CD1c-positive myeloid dendritic cell (primary cell): ENCODE measurements at regions not wholly inside any gene's neighbourhood (a gene's known extent, or its start where the extent isn't known, plus 50 kb on each side); places are given as distances from the start of the nearest gene placed in this dataset.
"Not testable (repeated sequence)": the region's sequence is repeated elsewhere in the genome, so short reads cannot be mapped to it uniquely, and the experiment has no call there.

ENCODE experiments used
- DNase-seq: peaks from one replicate; pipeline ENCODE4 v3.0.0-alpha.2; 2016; ENCODE audit errors: extremely low spot score

DNA sequence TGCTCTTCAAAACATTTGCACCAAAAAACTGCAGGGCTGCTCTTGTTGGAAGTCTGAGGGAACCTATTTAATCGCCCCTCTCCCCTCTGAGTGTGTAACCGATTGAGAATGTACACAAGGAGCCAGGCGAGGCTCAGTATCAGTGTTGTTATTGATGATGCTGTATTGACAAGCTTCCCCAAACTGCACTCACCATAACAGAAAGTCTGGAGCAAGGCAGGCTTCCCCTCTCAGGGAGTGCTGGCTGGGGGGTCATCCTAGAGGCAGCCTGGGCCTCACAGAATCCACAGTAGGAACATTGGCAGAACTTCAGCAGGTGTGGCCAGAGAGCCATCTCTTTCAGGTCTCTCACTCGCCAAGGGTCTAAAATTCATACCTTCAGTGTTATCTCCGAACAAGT lies 58.1 kb upstream of the TUNAR start:
- no peak for DNase-seq

DNA sequence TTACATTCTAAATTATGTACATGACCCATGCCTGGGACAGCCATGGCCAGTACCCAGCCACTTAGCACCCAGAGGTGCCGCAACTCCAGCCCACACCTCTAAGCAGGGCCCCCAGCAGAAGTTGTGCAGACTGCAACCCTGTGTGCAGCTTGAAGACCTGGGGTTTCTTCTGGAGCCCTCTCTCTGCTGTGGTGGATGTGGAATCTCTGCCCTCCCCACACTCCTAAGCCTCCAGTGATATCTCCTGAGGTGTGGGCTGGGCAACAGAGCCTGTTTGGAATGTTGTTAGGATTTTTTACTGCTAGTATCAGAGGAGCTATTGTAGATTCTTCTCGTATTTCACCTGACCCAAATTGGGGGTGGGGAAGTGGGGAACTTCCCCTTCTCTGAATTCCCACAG lies 59.4 kb upstream of the TUNAR start:
- no peak for DNase-seq

DNA sequence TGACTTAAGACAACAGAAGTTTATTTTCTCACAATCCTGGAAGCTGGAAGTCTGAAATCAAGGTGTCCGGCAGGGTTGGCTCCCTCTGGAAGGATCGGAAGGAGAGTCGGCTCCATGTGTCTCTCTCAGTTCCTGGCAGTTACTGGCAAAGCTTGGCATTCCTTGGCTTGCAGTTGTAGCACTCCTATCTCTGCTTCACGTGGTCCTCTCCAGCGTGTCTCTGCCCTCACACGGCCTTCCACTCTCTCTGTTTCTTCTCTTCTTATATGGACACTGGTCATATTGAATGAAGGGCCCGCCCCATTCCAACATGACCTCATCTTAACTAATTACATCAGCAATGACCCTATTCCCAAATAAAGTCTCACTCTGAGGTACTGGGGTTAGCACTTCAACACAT lies 60.1 kb upstream of the TUNAR start:
- DNase-seq, result no peak

DNA sequence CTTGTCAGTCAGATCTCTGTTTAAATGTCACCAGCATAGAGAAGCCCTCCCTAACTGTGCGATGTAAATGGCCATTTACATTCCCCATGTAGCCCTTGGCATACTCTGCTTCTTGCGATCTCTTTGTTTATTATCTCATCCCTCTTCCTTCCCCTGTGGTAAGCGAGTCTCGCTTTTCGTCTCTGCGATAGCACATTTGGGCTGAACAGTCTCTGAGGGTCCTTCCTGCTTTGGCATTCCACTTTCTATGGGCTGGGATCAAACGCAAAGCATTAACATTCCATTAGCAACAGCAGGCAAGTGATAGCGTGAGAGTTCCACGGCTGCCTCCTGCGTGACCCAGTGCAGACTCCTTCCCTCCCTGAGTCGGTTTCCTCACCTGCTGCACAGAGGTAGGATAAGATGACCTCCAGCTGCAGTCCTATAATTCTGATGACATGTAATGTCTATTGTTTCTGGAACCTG lies 61.4 kb upstream of the TUNAR start:
- no peak for DNase-seq

DNA sequence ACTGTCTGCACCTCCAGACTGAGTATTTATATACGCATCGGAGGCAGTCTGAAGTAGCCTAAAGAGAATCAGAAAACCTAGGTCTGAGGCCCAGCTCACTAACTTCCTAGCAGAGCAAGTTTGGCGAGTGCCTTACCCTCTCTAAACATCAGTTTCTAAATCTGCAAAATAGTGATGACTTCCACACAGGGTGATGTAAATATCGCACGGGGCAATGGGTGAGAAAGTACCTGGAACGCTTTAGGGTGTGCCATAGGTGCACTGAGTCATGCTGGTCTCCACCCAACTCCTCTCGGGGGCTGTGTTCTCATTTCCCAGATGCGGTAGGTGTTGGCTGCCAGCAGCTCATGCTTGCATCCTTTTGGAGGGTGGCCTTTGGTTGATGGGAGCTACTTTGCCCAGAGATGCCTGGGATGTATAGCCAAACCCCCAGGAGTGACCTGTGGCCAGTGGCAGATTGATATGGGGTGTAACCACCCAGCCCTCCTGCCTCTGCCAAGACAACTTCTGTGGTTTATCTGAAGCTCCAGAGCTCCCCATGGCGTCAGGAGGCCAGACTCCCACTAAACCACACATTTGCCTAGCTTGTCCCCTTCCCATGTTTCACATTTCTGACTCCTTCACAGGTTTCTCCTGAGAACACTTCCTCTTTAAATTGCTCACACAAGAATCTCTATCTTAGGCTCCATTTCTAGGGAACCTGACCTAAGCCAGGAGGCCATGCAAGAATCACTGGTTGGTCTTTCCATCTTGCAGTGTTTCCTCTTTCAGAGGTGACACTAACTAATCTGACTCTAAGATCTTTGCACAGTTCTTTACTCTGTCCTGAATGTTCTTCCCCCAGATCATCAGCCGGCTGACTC lies 62.0 kb upstream of the TUNAR start:
- no peak for DNase-seq

DNA sequence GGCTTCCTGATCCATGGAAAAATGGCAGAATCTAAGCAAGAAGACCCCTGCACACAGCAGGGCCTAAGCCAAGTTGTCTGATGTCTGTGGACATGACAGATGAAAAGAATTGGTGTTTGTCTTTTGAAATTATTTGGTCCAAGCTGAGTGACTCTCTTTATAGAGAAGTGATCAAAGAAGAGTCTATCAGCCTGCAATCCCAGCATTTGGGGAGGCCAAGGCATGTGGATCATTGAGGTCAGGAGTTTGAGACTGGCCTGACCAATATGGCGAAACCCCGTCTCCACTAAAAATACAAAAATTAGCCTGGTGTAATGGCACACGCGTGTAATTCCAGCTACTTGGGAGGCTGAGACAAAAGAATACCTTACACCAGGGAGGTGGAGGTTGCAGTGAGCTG lies 64.8 kb upstream of the TUNAR start:
- no peak for DNase-seq

DNA sequence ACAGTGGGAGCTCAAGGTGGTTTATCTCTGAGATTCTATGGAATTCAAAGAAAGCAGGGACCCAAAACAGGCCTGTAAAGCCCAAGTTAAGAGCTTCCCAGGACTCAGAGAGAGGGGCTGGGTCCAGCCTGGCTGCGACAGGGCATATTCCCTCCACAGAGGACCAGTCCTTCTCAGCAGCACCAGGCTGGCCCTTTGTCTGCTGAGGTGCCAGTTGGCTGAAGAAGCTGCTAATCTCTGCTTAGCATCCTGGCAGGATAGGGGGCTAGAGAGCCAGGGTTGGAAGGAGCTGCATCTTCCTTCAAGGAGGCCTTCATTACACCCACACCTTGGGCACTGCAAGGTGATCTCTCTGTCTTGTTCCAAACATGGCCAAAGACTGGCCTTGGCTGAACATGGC lies 68.3 kb upstream of the TUNAR start:
- no peak for DNase-seq

DNA sequence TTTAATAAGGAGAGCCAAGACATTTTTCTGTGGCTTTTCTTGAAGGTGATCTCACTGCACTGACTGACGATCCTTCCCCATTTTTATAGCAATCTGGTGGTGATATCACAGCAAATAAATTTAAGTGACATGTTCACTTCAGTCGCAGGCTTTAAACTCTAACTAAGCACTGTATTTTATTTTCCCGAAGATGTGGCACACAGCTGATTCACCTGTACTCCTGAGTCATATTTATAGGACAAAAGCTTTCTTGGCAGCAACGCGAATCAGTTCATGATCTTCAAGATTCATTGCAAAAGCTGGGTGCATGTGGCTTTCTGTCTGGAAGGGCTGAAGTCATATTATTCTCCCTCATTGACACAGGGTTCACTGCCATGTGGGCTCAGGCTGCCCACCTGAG lies 79.8 kb upstream of the TUNAR start:
- DNase-seq, result no peak

DNA sequence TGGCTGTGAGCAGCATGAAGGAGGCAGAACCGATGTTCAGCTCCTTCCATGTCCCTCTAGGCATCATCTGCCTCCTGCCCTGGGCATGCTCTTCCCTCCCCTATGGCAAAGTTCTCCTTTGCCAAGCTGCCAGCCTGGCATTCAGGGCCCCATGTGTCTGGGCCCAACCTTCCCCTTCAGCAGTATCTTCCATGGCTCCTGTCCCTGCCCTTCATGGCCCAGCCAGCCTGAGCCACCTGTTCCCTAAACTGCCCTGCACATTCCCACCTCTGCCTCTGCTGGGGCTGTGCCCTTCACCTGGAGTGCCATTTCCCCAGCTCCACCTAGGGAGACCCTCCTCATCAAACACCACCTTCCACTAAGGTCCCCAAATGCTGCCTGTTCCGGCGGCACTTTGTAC lies 74.0 kb upstream of the TCL1A start:
- DNase-seq, result no peak

DNA sequence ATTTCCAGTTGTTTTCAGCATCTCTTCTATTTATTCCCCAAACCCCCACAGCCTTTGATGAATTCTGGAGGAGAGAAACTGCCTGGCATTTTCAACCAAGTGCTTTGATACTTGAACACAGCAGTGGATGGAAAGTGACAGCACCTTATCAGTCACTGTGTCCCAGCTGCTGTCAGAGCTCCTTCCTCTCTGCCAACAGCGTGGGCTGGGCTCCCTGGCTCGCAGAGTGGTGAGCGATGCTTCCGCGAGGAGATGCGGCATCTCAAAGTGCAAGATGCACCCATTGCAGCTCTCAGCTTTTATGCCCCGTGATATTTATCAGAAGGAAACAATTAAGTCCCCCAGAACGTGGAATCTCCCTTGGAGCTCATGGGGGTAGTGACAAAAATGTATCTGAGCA lies 72.6 kb upstream of the TCL1A start:
- no peak for DNase-seq

DNA sequence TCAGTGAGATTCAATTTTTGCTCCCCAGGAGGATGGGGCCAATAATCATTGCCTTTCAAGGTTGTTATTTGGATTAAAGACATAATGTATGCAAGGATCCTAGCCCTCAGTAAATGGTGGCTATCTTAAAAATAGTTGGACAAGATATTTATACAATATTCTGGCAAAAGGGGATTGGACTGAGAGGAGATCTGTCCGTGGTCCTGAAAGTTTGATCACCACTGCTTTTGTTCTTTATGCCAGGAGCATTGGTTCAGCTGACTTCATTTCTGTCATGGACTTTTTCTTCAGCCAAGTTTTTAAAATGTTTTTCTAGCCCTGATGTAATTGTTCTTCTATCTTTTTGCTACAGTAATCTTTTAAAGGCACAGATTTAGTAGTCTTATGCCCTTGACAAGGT lies 70.2 kb upstream of the TCL1A start:
- no peak for DNase-seq

DNA sequence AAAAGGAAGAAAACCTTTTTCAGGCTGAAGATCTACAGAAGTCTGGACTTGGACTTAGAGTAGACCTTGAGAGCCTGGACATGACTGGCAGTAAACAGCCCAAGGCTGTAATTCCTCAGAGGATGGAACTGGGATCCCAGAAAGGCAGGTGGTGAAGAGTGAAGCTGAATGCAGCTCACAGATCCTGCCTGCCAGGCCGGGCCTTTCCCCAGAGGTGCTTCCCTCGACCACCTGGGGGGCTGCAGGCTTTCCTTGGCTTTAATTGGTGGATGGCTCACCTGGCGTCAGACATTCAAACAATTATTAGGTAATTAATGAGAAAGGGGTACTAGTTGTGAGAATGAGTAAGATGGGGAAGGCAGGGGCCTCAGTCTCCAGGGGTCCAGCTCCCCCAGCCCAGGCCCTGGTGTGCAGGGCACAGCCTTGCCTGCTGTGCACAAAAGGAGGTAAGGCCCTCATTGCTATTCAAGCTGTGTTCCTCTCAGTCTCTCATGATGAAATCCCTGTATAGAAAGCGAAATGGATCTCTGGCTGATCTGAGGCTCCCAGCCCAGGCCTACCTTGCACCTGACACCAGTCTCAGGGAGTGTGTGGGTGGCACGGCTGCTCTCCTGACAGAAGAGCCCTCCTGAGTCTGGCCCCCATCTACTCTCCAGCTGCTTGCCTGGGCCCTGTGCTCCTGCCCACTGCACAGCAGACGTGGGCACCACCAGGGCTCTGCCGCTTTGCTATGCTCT lies 63.0 kb upstream of the TCL1A start:
- DNase-seq, result no peak

DNA sequence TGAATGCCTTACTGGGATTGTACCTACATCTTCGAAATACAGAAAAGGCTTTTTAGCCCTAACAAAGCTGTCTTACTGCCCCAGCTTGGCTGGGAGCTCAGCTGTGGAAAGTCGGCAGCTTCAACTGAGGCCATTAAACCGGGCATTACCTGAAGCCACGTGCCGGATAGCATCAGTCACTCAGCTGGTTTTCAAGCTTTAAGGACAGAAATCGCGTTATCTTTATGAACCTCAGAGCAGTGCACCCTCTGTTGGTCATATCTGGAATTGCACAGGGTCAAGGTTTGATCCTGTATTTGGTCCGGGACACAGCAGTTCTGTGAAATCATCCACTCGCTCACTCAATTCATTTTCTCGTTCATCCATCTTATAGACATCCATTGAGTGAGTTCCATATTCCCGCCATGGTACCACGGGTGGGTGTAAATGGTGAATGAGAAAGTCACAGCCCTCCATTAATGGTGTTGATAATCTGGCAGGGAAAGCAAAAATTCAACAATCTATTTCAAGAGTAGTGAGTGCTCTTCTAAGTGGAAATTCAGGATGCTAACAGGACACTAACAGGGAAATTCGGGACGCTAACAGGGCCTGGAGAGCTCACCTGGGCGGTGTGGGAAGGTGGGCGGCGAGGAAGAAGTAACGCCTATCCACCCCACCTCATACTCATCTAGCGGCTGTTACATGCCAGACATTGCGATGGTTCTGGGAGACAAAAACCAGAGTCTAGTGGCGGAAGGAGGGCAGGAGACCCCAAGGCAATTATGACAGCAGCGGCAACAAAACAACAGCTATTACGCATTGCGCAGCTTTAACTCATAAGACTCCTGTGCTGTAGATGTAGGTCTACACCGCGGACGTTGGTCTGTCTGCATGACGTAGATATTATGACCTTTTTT lies 60.6 kb upstream of the TCL1A start:
- DNase-seq, result peak; percentile 37

DNA sequence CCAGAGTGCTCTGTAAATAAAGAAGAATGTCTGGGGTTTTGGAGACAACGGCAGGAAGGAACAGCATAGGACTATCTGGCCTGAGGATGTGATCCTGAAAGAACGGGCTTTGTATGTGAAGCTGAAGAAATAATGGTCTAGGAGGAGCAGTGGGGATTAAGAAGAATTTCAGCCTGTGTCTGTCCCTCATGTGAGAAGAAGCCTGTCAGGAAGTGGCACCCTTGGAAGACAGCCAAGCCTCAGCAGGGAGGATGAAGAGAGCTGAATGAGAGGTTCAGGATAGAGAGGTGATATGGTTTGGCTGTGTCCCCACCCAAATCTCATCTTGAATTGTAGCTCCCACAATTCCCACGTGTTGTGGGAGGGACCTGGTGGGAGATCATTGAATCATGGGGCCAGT lies 56.9 kb upstream of the TCL1A start:
- no peak for DNase-seq

DNA sequence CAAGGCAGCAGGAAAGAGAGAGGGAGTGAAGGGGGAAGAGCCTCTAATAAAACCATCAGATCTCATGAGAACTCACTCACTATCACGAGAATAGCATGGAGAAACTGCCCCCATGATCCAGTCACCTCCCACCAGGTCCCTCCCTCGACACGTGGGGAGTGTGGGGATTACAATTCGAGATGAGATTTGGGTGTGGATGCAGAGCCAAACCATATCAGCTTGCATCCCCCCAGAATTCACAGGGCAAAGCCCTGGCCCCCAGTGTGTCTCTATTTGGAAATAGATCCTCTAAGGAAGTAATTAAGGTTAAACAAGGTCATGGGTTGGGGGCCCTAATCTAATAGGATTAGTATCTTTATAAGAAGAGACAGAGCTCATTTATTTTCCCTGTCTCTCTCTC lies 56.1 kb upstream of the TCL1A start:
- no peak for DNase-seq

DNA sequence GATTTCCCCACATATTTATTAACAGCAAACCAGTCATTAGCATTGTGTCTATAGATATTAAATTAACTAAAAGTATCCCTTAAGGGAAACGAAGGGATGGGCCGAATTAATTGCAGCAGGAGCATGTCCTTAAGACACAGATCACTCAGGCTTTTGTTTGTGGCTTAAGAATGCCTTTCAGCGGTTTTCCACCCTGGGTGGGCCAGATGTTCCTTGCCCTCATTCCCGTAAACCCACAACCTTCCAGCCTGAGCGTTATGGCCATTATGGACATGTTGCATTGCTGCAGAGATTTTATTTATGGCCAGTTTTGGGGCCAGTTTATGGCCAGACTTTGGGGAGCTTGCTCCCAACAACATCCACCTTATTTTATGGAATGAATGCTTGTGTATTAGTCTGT lies 55.5 kb upstream of the TCL1A start:
- DNase-seq, result not testable (repeated sequence)

DNA sequence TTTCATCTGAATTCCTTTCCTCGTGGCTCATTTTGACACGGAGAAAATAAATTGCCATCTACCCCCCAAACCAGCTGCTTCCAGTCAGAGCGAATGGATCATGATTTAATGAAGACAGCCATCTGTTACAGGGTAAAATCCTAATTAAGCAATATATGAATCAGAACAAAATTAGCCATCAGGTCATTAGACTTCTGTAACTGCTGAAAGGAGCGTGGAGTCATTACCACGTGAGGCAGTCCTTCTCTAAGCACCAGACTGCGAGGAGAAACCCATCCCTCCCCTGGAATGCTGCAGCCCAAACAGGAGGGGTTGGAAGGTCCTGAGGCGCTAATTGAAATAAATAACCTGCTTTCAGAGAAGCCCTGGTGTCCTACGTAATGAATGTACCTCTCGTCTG lies 51.1 kb upstream of the TCL1A start:
- DNase-seq, result no peak

DNA sequence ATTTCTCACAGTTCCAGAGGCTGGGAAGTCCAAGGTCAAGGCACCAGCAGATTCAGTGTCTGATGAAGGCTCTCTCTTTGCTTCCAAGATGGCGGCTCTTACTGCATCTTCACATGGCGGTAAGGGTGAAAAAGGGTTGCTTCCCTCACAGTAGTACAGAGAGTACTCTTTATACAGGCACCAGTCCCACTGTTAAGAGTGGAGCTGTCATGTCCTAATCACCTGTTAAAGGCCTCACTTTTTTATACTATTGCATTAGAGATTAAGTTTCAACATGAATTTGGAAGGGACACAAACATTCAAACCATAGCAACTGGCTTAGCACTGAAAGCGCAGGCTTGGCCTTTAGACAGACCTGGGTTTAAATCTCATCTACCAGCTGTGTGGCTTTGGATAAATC lies 50.0 kb upstream of the TCL1A start:
- no peak for DNase-seq
